GM21367 (cell line): ENCODE measurements at regions not wholly inside any gene's neighbourhood (a gene's known extent, or its start where the extent isn't known, plus 50 kb on each side); places are given as distances from the start of the nearest gene placed in this dataset.

ENCODE experiments used
- ATAC-seq: cut with Tn5 transposase; IDR thresholded peaks from one replicate; pipeline ENCODE4 v1.9.1; 2021; ENCODE audit not compliant: unreplicated experiment

DNA sequence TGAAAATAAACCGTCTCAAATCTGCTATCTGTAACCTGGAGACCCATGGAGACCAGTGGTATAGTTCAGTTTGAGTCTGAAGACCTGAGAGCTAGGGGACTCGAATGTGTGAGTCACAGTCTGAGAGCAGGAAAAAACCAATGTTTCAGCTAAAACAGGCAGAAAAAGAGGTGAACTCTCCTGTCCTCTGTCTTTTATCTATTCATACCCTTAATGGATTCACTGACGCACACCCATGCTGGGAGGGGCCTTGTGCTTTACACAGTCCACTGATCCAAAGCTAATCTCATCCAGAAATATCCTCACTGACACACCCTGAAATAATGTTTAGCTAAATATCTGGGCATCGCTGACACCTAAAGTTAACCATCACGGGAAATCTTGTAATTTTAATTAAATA, 297.9 kb downstream of the GPM6A start:
- no peak for ATAC-seq

- ATAC-seq = no peak
Observed at GRCh38 chr4:175530655-175531054, 281.4 kb downstream of the GPM6A start.

DNA sequence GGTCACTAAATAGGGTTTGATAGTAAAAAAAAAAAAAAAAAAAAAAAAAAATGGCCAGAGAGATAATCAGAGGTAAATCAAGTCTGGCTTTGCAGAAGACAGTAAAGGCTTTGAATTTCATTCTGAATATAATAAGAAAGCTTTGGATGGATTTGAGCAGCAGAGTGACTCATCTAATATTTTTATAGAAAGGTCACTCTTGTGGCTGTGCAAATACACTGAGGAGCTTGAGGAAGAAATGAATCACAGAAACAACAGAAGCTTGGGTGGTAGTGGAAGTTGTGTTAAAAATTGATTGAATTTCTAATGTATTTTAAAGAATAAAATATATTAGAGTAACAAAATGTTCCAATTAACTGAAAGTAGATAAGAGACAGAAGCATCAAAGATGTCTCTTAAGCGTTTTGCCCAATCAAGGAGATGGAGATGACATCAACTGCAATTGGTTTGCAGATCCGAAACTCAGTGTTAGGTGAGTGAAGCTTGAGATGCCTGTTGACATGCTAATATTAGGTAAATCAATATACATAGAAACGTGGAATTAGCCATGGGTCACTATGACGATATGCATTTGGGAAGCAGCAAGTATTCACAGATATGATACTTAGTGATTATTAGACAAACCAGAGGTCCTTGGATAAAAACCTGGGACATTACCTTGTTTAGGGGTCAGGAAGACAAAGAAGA, 280.5 kb downstream of the GPM6A start:
- no peak for ATAC-seq

GRCh38 chr4:175536852-175537453, 275.1 kb downstream of the GPM6A start:
- peak; percentile 83 for ATAC-seq

DNA sequence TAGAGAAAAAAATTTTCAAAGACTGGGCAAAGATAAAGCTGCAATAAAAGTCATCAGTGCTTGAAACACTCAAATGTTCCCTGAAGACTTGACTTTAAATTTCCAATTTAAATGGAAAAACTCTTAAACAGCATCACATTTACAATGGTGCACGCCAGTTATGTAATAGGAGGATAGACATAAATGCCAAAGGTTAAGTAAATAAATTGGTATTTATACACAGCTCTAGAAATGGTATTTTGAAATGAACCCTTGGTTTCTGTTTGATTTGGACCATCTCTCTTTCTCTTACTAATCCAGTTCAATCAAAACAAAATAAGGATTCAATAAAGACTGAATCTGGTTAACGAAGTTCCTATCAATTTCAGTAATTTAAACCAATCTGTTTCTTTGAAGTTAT, 272.6 kb downstream of the GPM6A start:
- no peak for ATAC-seq

DNA sequence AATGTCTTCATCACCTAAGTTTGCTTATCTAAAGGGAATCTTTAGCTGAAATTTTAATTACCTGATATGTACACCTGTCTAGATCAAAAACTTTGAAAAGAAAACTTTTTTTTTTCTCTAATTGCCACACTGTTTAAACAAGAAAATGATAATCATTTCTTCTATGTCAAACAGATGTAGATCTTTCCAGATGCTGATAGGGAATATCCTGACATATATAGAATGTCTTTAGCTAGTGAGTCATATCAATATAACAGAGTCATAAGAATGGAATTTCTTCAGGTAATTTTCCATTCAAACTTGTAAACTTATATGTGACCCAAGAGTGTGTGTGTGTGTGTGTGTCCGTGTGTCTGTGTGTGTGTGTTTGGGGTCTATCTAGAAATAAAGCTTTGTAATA, 271.9 kb downstream of the GPM6A start:
- no peak for ATAC-seq

DNA sequence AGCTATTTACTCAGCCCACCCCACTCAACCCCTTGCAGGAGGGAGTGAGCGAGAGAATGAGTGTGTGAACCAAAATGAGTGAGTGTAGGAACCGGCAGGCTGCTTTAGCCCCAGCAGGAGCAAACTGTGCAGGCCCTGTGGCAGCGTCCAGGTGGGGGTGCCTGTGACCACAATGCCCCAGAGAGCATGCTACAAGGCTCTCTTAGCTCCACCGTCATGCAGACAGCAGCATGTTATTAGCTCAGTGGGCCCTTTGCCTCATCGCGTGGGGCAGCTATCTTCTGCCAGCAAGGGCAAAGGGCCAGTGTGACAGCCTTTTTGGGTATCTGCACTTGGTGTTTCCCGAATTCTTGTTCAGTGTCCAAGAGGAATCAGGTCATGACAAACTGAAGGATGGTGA, 271.3 kb downstream of the GPM6A start:
- no peak for ATAC-seq

- ATAC-seq = no peak
Observed at GRCh38 chr4:175542786-175543185, 269.3 kb downstream of the GPM6A start.

DNA sequence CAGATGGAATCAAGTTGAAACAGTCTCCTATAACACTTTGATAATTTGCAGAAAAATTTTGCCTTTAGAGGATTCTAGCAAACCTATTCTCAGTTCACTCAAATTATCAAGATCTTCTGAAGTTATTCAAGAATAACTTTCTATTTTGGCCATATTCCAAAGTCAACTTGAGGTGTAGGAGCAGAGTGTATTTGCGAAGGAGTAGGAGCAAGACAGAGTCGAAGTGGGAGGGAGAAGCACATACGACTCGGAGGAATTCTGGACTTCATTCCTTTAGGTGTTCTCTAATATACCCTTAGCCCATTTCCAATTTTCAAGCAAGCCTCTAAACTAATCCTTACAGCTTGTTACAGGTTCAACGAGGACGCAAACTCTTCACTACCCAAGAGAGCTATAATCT, 252.9 kb downstream of the GPM6A start:
- ATAC-seq = no peak

GRCh38 chr4:175559526-175559925, 252.5 kb downstream of the GPM6A start:
- ATAC-seq = no peak

DNA sequence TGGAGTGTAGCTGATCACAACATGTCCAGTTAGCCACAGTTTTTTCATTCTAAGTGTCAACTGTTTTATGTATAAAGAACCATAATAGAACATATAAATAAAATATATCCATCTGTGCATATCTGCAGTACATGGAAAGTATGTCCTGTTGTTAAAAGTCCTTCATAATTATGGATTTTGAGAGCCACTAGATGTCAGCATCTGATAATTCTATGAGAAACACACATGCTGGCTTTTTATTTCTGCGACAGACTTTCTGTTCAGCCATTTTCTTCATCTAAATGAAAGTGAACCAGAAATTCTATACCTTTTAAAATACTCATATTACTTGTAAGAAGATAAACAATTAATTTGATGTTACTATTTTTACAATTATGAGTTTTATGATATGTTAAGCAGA, 251.5 kb downstream of the GPM6A start:
- no peak for ATAC-seq

GRCh38 chr4:175561696-175562095, 250.4 kb downstream of the GPM6A start:
- no peak for ATAC-seq

GRCh38 chr4:175562111-175562510, 250.0 kb downstream of the GPM6A start:
- no peak for ATAC-seq

DNA sequence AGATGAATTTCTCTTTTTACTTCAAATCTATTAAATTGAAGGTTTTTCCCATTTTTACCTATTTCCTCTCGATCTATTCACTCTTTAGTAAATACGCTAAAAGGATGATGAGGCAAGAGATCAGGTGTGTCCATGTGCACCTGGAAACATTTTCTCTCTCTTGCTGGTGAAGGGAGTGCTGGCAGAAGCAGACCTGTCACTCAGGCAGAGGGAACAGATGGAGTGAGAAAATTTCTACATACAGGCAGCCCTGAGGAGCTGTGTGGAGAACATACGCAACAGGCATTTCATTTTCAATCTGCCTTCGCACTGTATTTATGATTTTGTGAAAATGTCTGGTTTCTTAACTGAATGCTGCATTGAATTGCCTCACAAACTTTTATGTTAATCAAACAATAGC, 249.5 kb downstream of the GPM6A start:
- no peak for ATAC-seq
